HG02571 (cell line): ENCODE measurements at regions not wholly inside any gene's neighbourhood (a gene's known extent, or its start where the extent isn't known, plus 50 kb on each side); places are given as distances from the start of the nearest gene placed in this dataset.
"Not testable (repeated sequence)": the region's sequence is repeated elsewhere in the genome, so short reads cannot be mapped to it uniquely, and the experiment has no call there.

ENCODE experiments used
- ATAC-seq: cut with Tn5 transposase; IDR thresholded peaks from one replicate; pipeline ENCODE4 v1.9.1; 2021; ENCODE audit warnings: mild to moderate bottlenecking, moderate library complexity; ENCODE audit not compliant: unreplicated experiment

DNA sequence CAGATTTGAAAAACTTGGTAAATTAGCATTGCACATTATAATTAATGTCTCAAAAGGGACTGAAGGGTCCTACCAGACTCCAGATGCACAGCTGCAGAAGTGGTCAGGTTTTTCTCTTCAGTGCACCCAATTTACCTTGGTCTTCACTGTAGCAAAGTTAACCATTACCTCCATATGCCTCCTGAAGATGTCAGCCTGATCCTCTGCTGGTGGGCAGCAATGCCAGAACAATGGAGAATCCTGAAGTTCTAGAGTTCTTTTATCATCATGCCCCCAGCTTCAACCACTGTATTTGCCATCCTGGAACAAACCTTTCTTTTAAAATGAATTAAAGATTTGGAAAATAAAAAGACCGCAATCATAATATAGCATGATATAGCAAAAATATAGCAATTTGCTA lies 1774.8 kb upstream of the CELF4 start:
- ATAC-seq = no peak

- ATAC-seq = no peak
Observed at GRCh38 chr18:39329496-39330275, 1764.1 kb upstream of the CELF4 start.

DNA sequence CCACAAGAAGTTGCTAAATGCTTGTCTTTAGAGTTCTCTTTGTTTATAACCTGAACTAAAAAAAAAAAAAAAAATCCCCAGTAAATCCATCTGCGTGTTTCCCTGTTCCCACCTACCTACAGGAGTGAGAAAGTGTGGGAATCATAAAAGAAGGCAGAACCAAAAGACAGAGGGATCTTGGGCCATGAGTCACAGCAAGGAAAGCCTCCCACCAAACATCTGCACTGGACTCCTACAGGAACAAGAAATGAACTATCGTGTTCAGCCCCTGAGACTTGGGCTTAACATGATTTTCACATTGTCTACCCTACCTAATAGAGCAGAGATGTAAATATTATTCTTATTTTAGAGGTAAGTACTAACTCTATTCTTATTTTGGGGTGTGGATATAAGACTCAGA lies 1761.2 kb upstream of the CELF4 start:
- no peak for ATAC-seq

DNA sequence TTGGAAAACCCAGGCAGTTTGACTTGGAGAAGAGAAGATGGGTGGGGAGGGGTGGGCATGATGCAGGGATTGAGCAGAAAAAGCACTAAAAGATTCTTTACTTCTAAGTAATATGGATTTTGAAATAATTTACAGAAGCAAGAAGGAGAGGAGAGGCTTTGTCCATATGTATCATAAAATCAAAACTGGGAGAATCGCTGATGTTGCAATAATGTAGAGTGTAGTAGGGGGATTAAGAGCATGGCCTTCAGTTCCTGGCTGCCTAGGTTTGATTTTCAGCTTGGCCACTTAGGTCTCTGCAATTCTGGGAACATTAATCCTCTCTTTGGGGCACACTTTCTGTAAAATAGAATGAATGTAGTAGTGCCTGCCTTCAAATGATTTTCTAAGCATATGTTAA lies 1760.4 kb upstream of the CELF4 start:
- ATAC-seq = no peak

DNA sequence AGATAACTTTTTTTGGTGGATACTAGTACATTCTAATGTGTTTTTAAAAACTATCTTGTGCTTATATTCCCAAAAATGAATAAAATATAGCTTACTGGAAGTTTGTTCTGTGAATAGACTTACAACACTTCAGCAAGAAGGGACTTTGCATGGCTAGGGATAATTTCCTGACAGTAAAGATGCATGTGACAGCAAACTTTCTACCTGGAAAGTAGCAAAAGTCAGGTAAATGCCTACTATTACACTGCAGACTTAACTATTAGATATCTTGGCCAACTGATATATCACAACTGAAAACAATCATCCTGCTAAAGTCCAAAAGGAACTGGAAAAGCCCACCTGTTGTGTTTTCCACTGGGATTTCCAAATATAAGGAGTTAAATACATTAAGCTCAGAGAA lies 1753.5 kb upstream of the CELF4 start:
- ATAC-seq = no peak

DNA sequence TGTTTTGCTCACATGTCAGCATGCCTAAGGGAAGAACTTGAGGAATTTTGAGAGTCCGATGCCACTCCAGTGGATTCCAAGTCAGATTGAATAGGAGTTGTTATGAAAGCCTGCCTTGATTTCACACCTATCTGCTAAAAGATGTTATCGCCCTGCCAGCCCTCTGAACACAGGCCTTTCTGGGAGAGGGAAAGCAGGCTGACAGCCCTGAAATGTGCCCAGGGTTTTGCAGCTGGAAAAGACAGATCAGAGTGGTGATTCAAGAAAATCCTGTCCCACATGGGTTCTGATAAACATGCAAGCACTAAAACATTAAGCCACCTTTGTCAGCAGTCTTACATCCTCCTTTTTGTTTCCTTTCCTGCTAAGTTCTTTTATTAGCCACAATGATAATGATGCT lies 1752.9 kb upstream of the CELF4 start:
- no peak for ATAC-seq

DNA sequence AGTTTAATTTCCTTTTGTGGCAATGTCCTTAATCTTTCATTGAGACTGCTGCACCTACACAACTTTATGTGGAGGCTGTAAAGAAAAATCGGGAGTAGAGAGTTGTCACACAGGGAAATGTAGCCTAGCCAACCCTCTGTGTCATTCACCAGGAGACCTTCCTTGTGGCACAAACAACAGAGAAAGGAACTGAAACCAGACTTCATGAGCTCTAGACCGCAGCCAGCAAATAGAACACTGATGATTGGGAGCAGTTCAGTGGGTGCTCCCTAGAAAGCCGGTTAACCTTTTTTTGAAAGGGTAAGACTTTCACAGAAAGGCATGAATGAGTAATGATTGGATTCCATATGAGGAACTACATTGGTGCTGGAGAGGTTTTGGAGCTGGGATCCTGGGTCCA lies 1752.4 kb upstream of the CELF4 start:
- ATAC-seq = no peak

- ATAC-seq = no peak
Observed at GRCh38 chr18:39314595-39314994, 1749.0 kb upstream of the CELF4 start.

DNA sequence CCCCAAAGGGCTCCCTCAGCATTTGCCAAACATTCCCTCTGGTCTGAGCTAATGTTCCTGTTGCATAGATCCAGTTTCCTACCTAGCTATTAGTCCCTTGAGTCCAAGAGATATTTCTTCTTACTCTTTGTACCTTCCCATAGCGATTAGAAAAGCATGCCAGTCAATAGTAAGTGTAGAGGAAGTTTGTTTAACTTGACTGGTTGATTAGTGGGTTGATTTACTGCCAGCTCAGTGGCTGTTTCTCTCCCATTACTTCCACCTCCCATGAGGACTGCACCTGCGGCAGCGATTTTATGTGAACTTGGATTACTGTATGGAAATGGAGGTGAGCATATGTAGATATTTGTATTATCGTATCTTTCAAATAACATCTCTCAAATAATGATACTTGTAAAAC lies 1748.4 kb upstream of the CELF4 start:
- no peak for ATAC-seq

DNA sequence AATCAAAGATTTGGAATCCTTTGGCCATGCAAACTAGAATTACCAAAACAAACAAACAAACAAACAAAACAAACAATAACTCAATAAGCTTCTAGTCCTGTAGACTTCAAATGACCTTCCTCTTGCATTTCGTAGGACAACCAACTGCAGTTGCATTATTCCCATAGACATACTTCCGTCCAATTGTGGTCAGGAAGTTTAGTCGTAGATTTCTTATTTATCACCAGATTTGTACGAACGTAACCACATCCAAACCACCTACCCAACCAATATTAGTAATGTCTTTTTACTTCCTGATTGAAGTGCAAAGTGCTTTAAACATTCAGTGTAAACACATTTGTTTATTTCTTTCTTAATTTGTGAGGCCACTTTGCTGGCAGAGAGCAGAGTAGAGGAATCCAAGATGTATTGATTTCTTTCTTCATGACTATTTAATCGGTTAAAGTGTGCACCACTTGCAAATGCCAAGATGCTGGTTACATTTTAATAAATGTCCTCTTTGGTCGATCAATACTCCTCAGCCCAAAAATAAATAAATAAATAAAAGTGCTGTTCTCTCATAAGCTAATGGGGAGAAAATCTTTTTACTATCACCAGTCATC lies 1745.6 kb upstream of the CELF4 start:
- no peak for ATAC-seq

DNA sequence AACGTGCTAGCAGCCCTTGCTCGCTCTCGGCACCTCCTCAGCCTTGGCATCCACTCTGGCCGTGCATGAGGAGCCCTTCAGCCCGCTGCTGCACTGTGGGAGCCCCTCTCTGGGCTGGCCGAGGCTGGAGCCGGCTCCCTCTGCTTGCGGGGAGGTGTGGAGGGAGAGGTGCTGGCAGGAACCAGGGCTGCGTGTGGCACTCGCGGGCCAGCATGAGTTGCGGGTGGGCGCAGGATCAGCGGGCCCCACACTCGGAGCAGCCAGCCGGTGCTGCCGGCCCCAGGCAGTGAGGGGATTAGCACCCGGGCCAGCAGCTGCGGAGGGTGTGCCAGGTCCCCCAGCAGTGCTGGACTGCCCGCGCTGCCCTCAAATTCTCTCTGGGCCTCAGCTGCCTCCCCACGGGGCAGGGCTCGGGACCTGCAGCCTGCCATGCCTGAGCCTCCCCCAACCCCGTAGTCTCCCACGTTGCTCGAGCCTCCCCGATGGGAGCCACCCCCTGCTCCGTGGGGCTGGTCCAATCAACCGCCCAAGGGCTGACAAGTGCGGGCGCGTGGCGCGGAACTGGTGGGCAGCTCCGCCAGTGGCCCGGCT lies 1743.4 kb upstream of the CELF4 start:
- ATAC-seq = not testable (repeated sequence)

DNA sequence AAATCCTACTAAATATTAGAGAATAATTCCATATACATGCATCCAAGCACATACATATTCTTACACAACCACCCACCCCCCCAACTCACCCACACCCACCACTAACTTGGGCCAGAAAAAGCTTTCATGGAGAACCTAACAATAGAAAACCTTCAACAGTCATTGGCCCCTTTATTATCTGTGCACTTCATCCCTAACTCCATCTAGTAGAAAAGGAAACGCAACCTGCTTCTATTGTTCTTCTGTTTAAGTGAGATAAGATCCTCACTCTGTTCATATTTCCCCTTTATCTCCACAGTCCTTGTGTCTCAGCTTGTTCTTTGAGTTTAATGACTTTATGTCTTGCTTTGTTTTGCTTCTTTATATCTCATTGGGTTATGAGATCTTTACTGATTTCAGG lies 1740.2 kb upstream of the CELF4 start:
- no peak for ATAC-seq

DNA sequence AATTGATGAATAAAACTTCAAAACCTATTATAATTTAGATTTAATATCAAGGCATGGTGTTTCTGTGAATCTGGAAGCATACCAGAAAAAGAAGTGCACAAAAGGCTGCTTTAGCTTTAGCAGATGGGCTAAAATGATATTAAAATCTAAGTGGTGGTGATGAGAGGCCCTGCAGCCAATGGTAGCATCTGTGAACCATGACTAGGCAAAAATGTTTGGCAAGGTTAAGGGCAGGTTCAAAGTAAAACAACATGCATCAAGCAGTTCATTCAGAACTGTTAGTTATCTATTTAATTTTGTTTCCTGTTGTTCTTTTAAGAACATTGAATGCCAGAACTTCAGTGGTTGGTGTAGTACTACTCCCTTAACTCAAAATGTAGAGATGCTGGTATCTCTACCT lies 1736.9 kb upstream of the CELF4 start:
- ATAC-seq = no peak

GRCh38 chr18:39299152-39299551 lies 1733.6 kb upstream of the CELF4 start:
- ATAC-seq = no peak

DNA sequence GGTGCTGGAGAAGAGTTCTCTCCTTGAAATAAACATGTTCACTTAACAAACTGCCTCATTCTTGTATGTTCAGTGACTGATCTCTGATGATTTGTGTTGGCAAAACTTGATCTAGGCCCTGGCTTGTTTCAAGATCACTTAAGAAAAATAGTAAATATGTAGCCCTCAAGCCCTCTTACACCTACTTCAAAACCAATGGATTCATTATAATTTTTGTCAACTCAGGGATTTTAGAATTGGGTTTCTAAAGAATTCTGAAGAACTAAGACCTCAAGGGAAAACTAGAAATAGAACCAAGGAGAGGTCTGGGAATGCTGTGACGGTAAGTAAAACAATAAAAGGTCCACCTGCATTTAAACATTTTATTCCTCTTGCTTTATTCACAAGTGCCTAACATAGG lies 1731.6 kb upstream of the CELF4 start:
- no peak for ATAC-seq

DNA sequence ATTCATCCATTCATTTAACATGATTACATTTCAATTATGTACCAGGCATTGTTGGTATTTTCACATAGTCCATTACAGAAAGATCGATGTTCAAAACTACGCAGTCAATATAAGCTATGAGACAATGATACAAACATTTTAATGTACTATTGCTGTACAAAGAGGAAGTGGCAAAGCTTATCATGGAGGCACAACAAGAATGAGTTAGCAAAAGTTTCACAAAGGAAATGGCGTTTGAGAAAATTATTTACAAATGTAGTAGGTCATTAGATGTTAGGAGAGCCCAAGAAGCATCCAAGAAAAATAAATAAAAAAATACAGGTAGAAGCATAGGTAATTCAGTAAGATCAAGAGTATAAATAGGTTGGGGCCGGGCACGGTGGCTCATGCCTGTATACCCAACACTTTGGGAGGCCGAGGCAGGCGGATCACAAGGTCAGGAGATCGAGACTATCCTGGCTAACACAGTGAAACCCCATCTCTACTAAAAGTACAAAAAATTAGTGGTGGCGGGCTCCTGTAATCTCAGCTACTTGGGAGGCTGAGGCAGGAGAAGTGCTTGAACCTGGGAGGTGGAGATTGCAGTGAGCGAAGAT lies 1730.8 kb upstream of the CELF4 start:
- no peak for ATAC-seq

- ATAC-seq = no peak
Observed at GRCh38 chr18:39276764-39277163, 1711.2 kb upstream of the CELF4 start.

- ATAC-seq = no peak
Observed at GRCh38 chr18:39274535-39274934, 1708.9 kb upstream of the CELF4 start.

GRCh38 chr18:39272230-39272629 lies 1706.6 kb upstream of the CELF4 start:
- no peak for ATAC-seq

DNA sequence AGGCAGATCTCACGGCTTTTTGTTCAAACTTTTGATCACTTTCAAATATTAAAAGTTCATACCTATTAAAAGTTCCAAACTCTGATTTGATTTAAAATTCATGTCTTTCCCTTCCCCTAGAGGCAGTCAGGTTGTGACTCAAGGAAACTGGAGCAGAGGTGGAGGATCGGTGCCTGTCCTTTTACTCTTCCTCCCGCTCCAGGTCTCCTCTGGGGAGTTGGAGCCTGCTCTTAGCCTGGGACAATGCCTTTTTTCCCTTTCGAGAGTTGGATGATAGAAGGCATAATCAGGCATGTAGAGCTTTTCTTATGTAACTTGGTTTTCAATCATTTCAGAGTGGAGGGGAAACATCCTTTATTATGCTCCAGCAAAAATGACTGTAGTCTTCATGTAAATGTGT lies 1706.1 kb upstream of the CELF4 start:
- no peak for ATAC-seq

GRCh38 chr18:39260565-39260964 lies 1695.0 kb upstream of the CELF4 start:
- no peak for ATAC-seq

DNA sequence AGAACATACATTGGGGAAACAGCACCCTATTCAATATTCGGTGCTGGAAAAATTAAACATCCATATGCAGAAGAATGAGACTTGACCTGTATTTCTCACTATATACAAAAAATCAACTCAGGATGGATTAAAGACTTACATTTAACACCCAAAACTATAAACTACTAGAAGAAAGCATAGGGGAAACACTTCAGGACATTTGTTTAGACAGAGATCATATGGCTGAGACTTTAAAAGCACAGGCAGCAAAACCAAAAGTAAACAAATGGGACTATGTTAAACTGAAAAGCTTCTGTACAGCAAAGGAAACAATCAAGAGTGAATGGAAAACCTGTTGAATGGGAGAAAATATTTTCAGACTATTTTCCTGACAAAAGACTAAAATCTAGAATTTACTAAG lies 1694.1 kb upstream of the CELF4 start:
- no peak for ATAC-seq
